Mucosa of descending colon (tissue), 3 donors: ENCODE measurements at regions not wholly inside any gene's neighbourhood (a gene's known extent, or its start where the extent isn't known, plus 50 kb on each side); places are given as distances from the start of the nearest gene placed in this dataset.

Experiments
- ATAC-seq: fragments of 200-7000 bp; cut with Tn5 transposase; one replicate; pipeline ENCODE4 v1.9.1; 2020; ENCODE audit warnings: mild to moderate bottlenecking, moderate library complexity
- DNase-seq, 3 donors: peaks; one replicate each; pipeline ENCODE4 v3.0.0-alpha.2; 2020
- H3K36me3 ChIP-seq: fragments of 200-600 bp; one replicate; pipeline ENCODE4 v1.8.0; 2021; ENCODE audit warnings: low read depth, mild to moderate bottlenecking
- H3K4me1 ChIP-seq: fragments of 200-600 bp; one replicate; pipeline ENCODE4 v1.8.0; 2021; ENCODE audit warnings: low read depth, mild to moderate bottlenecking
- H3K4me3 ChIP-seq: fragments of 200-600 bp; one replicate; pipeline ENCODE4 v1.8.0; 2021; ENCODE audit warnings: mild to moderate bottlenecking
- H3K9me3 ChIP-seq: fragments of 200-600 bp; one replicate; pipeline ENCODE4 v1.8.0; 2021; ENCODE audit warnings: mild to moderate bottlenecking
- intact Hi-C, 2 donors: fragments of 100-400 bp; cut with DNase I in 1 of 2; cut with micrococcal nuclease in 1 of 2; formaldehyde crosslinking; loops; one replicate each; pipeline versions ENCODE4 v1.11.0 to v1.11.1; 2022; cut with DNase I, micrococcal nuclease
- TF ChIP-seq, protein P1 (sequence below): fragments of 200-600 bp; IDR thresholded peaks from one replicate; pipeline ENCODE4 v1.8.0; 2022; ENCODE audit warnings: antibody characterized with exemption, mild to moderate bottlenecking
- donor health status: DM: no; HTN: no; CAD: no; lungs with moderate emphysema.
- donor health status: DM: no; HTN: no; CAD: no.
- donor health status: DM: no; HTN: yes; CAD: no.

DNA sequence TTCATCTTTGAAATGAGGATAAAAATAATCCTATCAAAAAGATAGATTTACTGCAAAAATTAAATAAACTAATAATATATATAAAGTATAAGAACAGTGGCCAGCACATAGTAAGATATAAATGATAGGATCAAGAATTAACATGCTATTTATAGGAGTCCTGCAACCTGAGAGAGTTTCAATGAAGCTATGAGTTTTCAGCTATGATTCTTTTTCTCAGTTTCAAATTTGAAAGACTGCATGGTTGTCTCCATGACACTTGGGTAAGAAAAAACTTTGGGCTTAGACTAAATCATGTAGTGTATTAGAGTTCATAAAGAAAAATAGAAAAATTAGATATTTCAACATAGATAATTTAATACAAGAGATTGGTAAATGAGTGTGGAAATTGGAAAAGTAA lies 817.8 kb upstream of the KIF2B start:
- DNase-seq = no peak
- Histone ChIP-seq H3K9me3 (no peaks in the 10 kb centered on the region), H3K36me3 (no peaks in the 10 kb centered on the region), H3K4me1 (no peaks in the 10 kb centered on the region), H3K4me3 (no peak overlapping the region)
- no peak for ATAC-seq
- TF ChIP-seq, protein P1, sequence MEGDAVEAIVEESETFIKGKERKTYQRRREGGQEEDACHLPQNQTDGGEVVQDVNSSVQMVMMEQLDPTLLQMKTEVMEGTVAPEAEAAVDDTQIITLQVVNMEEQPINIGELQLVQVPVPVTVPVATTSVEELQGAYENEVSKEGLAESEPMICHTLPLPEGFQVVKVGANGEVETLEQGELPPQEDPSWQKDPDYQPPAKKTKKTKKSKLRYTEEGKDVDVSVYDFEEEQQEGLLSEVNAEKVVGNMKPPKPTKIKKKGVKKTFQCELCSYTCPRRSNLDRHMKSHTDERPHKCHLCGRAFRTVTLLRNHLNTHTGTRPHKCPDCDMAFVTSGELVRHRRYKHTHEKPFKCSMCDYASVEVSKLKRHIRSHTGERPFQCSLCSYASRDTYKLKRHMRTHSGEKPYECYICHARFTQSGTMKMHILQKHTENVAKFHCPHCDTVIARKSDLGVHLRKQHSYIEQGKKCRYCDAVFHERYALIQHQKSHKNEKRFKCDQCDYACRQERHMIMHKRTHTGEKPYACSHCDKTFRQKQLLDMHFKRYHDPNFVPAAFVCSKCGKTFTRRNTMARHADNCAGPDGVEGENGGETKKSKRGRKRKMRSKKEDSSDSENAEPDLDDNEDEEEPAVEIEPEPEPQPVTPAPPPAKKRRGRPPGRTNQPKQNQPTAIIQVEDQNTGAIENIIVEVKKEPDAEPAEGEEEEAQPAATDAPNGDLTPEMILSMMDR = no peak
- intact Hi-C loops = no loop called here

DNA sequence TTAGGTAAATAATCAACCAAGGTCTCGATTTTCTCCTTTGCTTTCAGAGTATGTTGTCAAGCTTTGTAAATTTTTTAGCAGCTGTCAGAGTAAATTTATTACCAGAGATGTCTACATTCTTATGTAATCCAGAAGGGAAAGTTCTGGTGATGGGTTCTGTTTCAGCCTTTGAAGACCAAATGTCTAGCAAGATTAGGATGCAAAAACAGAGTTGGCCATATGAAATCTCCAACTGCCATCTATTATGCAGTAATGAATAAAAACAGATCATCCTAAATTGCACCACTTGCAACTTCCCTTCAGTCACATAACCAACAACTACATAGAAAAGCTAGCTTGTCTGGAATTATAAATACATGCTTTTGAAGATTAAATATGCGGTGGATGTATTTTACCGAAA lies 826.8 kb upstream of the KIF2B start:
- Histone ChIP-seq H3K4me3 (no peak overlapping the region), H3K4me1 (no peaks in the 10 kb centered on the region), H3K36me3 (no peaks in the 10 kb centered on the region), H3K9me3 (no peaks in the 10 kb centered on the region)
- no peak for ATAC-seq
- intact Hi-C loops = no loop called here
- TF ChIP-seq, protein P1 = no peak
- DNase-seq = no peak

DNA sequence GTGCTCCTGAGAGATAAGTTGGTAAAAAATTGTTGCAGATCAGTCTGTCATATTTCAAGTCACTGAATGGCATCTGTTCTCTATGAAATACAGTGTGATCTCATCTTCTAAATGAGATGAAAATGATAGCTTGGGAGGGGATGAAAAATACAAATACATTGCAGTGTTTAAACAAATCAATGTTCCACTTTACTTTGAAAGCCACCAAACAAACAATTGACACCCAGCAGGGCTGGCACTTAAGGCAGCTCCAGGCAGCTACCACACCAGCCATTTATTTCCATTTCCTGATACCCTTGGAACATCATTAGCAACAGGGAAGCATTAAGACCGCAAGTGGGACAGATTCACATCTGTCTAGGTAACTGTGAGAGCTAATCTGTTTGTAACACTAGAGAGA lies 827.6 kb upstream of the KIF2B start:
- no peak for ATAC-seq
- TF ChIP-seq, protein P1 = no peak
- no peaks in the 10 kb centered on the region for H3K9me3 ChIP-seq
- H3K4me3 ChIP-seq = no peak overlapping the region
- no peak for DNase-seq
- H3K4me1 ChIP-seq = no peaks in the 10 kb centered on the region
- intact Hi-C loops = no loop called here
- H3K36me3 ChIP-seq = no peaks in the 10 kb centered on the region

DNA sequence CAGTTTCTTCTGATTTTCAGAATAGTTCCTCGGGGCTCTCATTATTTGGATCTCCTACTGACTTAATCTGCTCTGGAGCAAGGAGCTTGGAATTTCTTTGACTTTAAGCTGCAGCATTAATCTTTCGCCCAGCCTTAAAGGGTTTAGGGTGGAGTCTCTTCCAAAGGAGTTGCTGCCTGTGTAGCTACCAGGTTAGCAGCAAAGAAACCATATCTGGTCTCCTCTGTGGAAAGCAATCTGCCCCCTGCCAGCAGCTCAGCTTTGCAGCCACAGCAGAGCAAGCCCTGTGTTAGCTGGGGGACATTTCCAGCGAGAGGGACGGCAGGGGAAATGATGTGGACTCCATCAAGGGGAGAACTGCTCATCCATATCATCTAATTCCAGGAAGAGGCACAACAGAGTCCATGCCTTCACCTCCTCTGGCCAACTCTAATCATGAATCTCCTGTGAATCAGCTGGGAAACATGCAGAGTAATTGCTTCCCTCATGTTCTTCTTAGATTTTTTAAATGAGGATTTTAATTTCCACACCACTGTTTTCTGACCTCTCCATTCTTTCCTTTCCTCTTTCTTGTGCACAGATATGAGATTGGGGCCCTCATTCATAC lies 827.6 kb upstream of the CA10 start:
- H3K4me1 ChIP-seq = no peaks in the 10 kb centered on the region
- no peak for ATAC-seq
- intact Hi-C loops = no loop called here
- TF ChIP-seq, protein P1 = no peak
- H3K4me3 ChIP-seq = no peak overlapping the region
- no peak for DNase-seq
- no peaks in the 10 kb centered on the region for H3K36me3 ChIP-seq
- no peaks in the 10 kb centered on the region for H3K9me3 ChIP-seq

DNA sequence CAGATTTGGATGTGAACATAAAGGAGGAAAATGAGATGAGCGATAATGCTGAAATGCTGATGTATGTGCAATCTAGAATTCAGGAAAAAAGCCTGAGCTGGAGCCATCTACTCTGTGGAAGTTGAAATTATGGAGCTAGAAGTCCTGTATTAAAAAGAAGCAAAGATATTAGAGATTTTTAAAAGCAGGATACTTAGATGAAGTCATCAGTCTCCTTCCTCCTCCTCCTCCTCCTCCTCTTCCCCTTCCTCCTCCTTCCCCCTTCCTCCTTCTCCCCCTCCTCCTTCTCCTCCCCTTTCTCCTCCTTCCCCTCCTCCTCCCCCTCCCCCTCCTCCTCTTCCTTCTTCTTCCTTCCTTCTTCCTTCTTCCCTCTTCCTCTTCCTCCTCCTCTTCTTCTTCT lies 823.8 kb upstream of the CA10 start:
- intact Hi-C loops = no loop called here
- Histone ChIP-seq H3K4me1 (no peaks in the 10 kb centered on the region), H3K9me3 (no peaks in the 10 kb centered on the region), H3K36me3 (no peaks in the 10 kb centered on the region), H3K4me3 (no peak overlapping the region)
- TF ChIP-seq, protein P1 = no peak
- ATAC-seq (no peak), DNase-seq (no peak)

DNA sequence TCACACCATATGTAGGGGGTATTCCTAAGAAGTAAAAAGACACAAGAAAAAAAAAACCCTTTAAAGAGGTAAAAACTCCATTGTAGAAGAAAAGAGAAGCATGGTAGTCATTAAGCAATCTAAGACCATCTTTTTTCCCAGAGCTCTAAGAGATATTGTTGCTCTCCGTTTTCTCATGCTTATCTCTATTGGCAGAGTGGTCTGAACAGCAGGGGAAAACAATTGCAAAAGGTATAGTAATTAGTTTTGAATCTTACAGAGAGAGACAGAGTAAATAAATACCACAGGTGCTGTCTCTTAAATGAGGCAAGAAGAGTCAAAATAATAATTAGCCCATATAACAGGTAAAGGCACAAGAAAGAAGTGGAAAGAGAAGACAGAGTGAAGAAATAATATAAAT lies 821.4 kb upstream of the CA10 start:
- TF ChIP-seq, protein P1 = no peak
- Histone ChIP-seq H3K4me3 (no peak overlapping the region), H3K36me3 (no peaks in the 10 kb centered on the region), H3K9me3 (no peaks in the 10 kb centered on the region), H3K4me1 (no peaks in the 10 kb centered on the region)
- ATAC-seq = no peak
- intact Hi-C loops = no loop called here
- no peak for DNase-seq
